ENCODE measurements at regions not wholly inside any gene's neighbourhood (a gene's known extent, or its start where the extent isn't known, plus 50 kb on each side); places are given as distances from the start of the nearest gene placed in this dataset.

GRCh38 chr22:20656516-20656901 is 117.4 kb upstream of the SERPIND1 start:
- no peak for TF ChIP-seq CTCF (IDR thresholded peaks at IDR 0.05 in 8 of 11, conservative IDR thresholded peaks at IDR 0.05 in 3 of 11)
- TF ChIP-seq POLR2A (IDR thresholded peaks at IDR 0.05): no peak

Data from spleen (tissue), 7 donors.